GM19193 (cell line): ENCODE measurements at regions not wholly inside any gene's neighbourhood (a gene's known extent, or its start where the extent isn't known, plus 50 kb on each side); places are given as distances from the start of the nearest gene placed in this dataset.

Source experiments
- POLR2A ChIP-seq: IDR thresholded peaks from 4 replicates; pipeline ENCODE4 v1.6.1; 2011; ENCODE audit not compliant: insufficient read depth, insufficient read length; ENCODE audit errors: extremely low read depth

DNA sequence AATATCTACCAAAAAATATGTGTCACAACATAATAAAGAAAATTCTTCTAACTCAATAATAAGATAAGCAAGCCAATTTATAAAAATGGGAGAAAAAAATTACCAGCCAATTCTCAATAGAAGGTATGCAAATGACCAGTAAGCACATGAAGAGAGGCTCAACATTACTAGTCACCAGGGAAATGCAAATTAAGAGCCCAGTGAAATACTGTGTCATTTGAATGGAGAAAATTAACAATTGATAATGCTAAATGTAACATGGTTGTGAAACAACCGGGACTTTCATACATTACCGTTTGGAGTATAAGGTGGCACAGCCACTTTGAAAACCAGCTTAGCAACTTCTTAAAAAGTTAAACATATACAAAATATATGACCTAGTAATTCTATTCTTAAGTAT, 460.7 kb downstream of the IGSF11 start:
- TF ChIP-seq POLR2A, result no peak

DNA sequence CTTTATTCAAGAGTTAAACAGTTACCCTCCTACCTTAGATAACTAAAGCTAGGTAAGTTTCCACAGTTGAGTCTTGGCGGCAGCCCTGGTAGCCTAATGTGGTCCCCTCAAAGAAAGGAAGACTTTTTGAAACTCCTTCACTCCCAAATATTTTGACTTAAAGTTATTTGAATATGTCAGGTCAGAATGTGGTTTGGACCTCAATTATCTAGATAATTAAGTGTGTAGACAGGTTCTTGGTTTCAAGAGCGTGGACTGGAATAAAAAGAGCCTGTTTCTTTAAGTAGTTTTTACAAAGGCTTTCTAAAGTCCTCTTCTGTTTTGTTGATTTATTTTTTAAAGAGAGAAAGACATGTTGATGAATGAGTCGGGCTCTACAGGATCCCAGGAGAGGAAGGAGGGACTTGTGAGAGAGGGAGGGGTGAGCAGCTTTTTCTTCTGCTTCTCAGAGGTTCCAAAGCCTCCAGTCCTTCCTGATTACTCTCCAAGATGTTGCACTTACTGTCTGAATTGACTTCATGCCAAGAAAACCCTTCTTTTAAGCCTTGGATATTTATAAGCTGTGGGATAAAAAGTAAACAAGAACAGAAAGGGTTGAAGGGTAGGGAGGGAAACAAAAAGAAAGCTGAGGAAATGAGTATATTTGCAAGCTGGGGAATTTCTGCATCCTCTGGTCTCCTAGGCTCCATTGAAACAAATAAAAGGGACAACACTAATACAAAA, 457.4 kb downstream of the IGSF11 start:
- no peak for TF ChIP-seq POLR2A

DNA sequence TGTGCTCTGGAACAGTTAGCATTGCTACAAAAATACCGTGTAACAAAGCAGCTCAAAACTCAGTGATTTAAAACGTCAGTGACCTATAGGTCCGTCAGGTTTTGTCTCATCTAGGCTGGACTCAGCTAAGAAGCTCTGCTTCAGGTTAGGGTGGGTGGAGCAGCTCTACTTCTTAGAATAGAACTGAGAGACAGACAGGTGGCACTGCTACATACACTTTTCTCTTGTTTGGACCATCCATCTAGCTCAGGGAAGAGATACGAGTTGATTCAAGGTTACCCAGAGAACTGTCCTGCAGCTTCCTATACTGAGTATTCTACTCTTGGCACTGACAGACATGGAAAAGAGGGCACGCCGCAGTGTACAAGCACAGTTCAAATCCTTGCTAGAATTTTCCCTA, 456.1 kb downstream of the IGSF11 start:
- no peak for TF ChIP-seq POLR2A

DNA sequence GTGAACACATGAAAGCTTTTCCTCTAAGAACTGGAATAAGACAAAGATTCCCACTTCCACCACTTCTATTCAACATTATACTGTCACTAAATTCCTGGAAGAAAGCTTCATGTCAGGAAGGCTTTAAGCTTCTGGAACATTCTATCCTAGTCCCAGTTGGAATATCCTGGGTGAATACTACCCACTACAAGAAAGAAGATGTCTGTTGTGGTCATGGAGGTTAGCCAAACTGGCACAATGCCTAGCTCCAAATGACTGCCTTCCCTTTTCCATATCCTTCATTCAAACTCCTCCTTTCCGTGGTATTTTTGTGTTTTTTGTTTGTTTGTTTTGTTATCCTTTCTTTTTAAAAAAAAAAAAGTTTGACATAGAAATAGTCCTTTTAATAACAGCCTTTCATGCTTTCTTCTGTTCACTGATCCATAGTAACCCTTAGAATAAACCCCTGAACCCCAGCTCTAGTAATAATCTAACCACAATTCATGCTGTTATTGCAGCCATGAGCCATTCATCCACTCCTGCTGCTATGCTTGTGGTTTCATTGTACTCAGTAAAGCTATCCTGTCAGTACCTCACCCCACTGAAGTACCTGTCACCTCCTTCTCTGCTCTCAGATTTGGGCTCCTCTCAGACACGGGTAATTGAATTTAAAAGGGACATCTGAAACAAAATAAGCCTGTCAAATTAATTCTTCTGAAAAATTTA, 447.5 kb downstream of the IGSF11 start:
- no peak for TF ChIP-seq POLR2A

DNA sequence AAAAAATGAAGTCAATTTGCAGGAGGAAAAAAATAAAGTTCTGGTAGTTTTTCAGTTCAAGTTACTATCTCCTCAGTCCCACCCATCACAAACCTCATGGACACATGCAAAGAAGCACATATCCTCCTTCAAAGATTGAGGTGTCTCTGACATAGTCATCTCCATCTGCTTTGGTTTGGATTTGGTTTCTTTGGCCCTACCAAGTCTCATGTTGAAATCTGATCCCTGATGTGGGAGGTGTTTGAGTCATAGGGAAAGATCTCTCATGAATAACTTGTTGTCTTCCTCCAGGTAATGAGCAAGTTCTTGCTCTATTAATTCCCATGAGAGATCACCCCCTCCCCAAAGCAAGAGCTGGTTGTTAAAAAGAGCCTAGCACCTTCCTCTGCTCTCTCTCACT, 446.8 kb downstream of the IGSF11 start:
- no peak for TF ChIP-seq POLR2A

DNA sequence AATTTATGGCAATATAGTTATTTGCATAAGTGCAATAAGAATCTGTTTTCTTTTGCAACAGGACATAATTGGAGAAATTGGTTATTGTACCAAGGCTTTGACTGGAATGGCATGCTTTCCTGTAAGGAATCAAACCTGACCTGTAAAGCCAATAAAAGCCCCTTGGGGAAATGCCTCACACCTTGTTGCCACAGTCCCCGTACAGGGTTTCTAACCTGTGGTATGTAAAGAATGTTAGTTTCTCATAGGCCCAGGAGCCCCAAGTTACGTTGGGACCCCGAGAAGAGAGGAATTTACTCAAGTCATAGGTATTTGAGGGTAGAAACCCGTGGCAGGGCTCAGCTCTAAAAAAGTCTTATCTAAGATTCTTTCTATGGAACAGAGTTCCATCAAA, 441.4 kb downstream of the IGSF11 start:
- TF ChIP-seq POLR2A, result no peak

DNA sequence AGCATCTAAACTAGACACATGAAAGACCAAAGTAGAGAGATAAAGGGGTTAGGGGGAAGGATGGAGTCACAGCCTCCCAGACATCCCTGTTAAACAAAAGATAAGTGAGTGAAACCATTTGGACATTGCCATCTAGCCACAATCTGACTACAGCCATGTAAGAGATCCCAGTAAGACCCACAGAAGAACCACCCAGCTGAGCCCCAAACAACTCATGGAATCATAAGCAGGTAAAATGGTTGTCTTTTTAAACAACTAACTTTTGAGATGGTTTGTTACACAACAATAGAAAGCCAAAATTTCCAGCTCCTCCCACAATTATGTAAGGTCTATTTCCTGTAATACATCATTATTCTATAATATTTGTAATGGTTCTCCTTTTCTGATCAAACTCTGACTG, 437.5 kb downstream of the IGSF11 start:
- no peak for TF ChIP-seq POLR2A

DNA sequence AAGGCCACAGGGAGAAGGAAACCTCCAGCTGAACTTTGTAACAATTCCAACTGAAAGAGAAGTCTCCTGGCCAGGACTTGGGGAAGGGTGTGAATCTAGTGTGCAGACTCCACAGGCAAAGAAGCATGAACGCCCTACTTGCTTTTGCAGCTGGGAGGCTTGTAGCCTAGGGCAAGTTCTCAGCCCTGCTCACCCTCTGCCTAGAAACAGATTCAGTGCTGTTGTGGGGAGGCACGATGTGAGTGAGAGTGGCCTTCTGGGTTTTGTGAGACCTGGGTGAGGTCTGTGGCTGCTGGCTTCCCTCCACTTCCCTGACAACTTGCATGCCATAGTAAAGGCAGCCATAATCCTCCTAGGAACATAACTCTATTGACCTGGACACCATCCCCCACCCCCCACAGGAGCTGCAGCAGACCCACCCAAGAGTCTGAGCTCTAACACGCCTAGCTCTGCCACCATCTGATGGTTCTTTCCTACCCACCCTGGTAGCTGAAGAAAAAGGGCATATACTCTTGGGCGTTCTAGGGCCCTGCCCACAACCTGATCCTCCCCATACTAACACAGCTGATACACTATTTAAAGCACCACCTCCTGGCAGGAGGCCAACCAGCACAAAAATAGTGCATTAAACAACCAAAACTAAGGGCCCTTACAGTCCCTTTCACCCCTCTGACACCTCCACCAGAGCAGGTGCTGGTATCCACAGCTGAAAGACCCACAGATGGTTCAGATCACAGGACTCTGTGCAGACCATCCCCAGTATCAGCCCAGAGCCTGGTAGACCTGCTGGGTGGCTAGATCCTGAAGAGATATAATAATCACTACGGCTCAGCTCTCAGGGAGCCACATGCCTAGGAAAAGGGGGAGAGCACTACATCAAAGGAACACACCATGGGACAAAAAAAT, 426.5 kb downstream of the IGSF11 start:
- no peak for TF ChIP-seq POLR2A

DNA sequence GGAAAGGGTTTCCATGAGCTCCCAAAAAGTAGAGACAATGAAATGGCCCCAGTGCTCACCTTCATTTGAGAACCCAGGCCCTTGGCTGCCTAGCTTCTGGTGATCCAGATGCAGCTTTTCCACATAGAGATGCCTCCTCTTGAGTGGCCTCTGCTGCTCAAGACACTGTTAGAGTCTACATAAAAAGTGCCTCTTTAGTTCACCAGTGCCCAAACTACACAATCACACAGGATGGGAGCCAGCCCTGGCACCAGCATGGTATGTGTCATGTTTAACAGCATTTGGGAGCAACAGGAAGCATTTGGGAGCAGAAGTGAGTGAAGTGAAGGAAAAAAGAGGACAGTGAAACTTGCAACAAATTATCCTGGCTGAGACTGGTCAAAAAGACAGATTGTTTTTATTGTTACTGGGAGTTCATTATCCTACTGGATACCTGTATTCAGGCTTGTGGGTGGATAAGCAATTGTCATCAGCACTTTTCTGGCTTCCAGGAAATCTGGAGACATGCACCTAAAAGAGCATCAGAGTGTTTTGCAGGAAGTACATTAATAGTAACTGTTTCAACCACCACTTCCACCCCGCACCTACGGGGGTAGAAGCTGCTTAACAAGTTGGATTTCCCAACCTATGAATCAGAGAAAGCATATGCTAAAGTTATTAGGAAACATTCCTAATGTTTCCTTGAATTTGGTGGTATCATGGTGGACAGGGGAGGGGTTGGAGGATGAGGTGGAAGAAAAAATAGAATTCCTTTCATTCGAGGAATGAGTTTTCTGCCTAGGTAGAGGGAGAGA, 416.2 kb downstream of the IGSF11 start:
- TF ChIP-seq POLR2A, result no peak

DNA sequence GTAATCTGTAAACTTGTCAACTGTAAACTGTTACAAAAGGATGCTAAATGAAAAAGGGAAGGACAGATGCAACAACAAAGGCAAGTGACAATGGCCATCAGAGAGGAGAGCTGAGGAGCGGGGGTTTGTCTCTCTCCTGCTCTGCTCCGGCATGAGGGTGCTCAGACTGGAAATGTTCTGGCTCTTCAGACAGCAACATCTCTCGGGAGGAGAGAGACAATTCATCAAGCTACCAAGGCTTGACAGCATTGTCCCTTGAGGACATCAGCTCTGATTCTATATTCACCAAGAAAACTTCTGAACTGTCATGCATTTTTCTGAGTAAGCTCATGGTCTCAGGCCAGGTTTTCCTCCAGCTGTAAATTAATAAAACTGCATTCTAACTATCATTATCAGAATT, 408.2 kb downstream of the IGSF11 start:
- no peak for TF ChIP-seq POLR2A

DNA sequence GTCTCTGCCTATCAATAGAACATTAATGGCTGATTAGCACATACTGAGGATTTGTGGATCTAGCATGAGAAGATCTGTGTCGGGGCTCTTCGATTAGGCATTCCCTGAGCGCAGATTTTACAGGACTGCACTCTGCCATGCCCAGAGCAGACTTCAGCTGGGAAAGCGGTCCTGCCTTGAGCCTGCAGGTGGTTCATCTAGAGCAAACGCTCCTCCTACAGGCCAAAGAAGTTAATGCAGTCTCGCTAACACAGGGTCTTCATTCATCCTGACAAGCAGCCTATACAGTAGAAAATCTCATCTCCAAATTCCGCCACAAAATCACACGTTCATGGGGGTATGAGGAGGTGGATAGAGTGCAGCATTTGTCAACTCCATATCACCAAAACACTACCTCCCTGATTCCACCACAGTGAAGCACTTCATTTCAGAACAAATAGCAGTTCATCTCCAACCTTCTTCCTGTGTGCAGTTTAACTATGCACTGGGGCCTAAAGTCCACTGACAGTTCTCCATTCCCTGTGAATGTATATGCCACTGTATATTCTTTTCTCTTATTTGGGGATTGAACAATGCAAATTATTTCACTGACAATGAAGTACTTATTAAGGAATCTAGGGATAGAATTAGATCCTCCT, 405.8 kb downstream of the IGSF11 start:
- TF ChIP-seq POLR2A, result no peak

DNA sequence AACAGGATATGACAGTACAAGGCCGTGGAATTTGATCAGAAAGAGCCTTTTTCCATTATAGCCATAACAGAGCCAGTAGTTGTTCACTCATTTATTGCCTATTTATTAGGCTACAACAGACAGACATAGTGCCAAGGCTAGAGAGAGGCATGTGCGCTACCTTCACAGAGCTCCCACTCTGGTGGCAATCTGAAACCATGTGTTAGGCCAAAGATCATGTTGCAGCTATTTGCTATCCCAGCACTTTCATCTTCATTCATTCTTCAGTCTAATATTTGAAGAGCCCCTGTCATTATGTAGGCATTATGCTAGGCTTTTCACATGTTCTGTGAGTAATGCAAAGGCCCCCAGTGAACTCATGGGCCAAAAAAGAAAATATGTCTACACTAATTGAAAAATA, 404.8 kb downstream of the IGSF11 start:
- no peak for TF ChIP-seq POLR2A

DNA sequence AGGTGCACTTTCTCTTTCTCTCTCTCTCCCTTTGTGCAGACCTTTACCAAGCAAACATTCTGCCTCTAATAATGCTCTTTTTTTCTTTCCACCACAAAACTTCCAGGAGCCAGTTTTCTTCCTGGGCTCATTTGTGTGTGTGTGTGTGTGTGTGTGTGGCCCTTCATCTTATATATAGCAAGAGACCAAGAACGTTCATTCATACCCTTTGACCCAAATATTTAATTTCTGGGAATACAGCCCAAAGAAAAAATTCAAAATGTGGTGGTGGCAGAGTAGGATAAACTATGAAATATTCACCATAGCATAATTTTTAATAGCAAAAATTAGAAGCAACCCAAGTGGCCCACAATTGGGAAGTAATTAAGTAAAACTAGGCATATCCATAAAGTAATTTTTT, 398.9 kb downstream of the IGSF11 start:
- no peak for TF ChIP-seq POLR2A

DNA sequence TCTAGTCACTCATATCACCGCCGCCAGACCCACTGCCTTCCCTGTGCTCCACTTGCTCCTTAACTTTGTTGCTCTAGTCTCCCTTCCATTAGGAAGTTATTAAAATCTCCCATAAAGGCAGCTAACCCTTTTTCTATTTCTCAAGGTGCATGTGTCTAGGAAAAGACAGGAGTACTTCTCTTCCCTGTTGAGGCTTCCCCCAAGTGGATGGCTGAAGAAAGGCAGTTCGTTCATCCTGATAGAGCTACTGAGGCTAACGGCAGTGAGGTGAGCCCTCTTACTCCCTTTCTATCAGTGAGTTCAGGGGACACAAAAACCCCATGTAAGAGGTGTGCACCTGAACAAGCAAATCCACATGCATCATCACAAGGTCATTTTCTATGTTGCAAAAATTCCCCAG, 397.8 kb downstream of the IGSF11 start:
- no peak for TF ChIP-seq POLR2A
